A673 (cell line): ENCODE measurements at regions not wholly inside any gene's neighbourhood (a gene's known extent, or its start where the extent isn't known, plus 50 kb on each side); places are given as distances from the start of the nearest gene placed in this dataset.

Experiments used
- BruUV-seq: library from RNA; stranded (reverse); fragments of 400-500 nt; replicated peaks from 2 replicates; lab custom pipeline; 2021; lab: Mats Ljungman, UMichigan
- CTCF ChIA-PET: fragments of 300-600 bp; sonication (Branson Sonifier 250); formaldehyde crosslinking; loops from one replicate; lab custom pipeline; 2022; ENCODE audit warnings: antibody characterized with exemption; lab: Charles Lee
- POLR2A ChIA-PET: fragments of 300-600 bp; sonication (Branson Sonifier 250); formaldehyde crosslinking; loops from one replicate; lab custom pipeline; 2022; ENCODE audit warnings: antibody characterized with exemption; ENCODE audit not compliant: low non-redundant PET; lab: Charles Lee
- DNase-seq: peaks from one replicate; pipeline ENCODE4 v3.0.0-alpha.2; 2015; ENCODE audit warnings: low spot score
- H3K27ac ChIP-seq: fragments of 200-600 bp; sonication (generic); 2 replicates; pipeline ENCODE4 v1.5.1; 2016; ENCODE audit warnings: mixed run types, low read depth, mild to moderate bottlenecking, mixed read lengths, antibody characterized with exemption, low read length; ENCODE audit not compliant: poor library complexity, severe bottlenecking
- H3K27me3 ChIP-seq: fragments of 200-600 bp; sonication (generic); replicated peaks from 2 replicates; pipeline ENCODE4 v1.6.1; 2017; ENCODE audit warnings: mixed run types, low read depth, mild to moderate bottlenecking, mixed read lengths, antibody characterized with exemption, low read length; ENCODE audit not compliant: insufficient read depth, poor library complexity
- H3K36me3 ChIP-seq: fragments of 200-600 bp; sonication (generic); 2 replicates; pipeline ENCODE4 v1.6.1; 2016; ENCODE audit warnings: mixed run types, mild to moderate bottlenecking, mixed read lengths, antibody characterized with exemption, low read length; ENCODE audit not compliant: insufficient read depth, poor library complexity, severe bottlenecking
- H3K4me1 ChIP-seq: fragments of 200-600 bp; sonication (generic); 2 replicates; pipeline ENCODE4 v1.6.1; 2017; ENCODE audit warnings: mixed run types, mild to moderate bottlenecking, mixed read lengths, antibody characterized with exemption, low read length; ENCODE audit not compliant: insufficient read depth, poor library complexity, severe bottlenecking
- H3K4me3 ChIP-seq: fragments of 200-600 bp; sonication (generic); 2 replicates; pipeline ENCODE4 v1.5.1; 2016; ENCODE audit warnings: low read depth, mixed run types, mild to moderate bottlenecking, mixed read lengths, low read length; ENCODE audit not compliant: poor library complexity, severe bottlenecking
- H3K9me3 ChIP-seq: fragments of 200-600 bp; sonication (generic); 2 replicates; pipeline ENCODE4 v1.6.1; 2016; ENCODE audit warnings: mixed run types, low read depth, mild to moderate bottlenecking, mixed read lengths, antibody characterized with exemption, low read length; ENCODE audit not compliant: poor library complexity, severe bottlenecking
- EZH2 ChIP-seq: fragments of 200-600 bp; sonication (generic); IDR thresholded peaks from 2 replicates; pipeline ENCODE4 v1.6.1; 2017; ENCODE audit warnings: borderline replicate concordance, low read depth, mild to moderate bottlenecking, mixed read lengths, antibody characterized with exemption, low read length; ENCODE audit not compliant: poor library complexity, severe bottlenecking
- intact Hi-C: fragments of 100-400 bp; cut with micrococcal nuclease; formaldehyde crosslinking; loops from one replicate; pipeline ENCODE4 v1.10.0; 2022; ENCODE audit not compliant: unreplicated experiment
- TF ChIP-seq, protein P1 (sequence below): fragments of 300-800, 200-600 bp; sonication (generic); conservative IDR thresholded peaks from 2 replicates; pipeline ENCODE4 v1.5.1; 2017; ENCODE audit warnings: low read depth, mild to moderate bottlenecking, antibody characterized with exemption, low read length, moderate library complexity, mixed read lengths

DNA sequence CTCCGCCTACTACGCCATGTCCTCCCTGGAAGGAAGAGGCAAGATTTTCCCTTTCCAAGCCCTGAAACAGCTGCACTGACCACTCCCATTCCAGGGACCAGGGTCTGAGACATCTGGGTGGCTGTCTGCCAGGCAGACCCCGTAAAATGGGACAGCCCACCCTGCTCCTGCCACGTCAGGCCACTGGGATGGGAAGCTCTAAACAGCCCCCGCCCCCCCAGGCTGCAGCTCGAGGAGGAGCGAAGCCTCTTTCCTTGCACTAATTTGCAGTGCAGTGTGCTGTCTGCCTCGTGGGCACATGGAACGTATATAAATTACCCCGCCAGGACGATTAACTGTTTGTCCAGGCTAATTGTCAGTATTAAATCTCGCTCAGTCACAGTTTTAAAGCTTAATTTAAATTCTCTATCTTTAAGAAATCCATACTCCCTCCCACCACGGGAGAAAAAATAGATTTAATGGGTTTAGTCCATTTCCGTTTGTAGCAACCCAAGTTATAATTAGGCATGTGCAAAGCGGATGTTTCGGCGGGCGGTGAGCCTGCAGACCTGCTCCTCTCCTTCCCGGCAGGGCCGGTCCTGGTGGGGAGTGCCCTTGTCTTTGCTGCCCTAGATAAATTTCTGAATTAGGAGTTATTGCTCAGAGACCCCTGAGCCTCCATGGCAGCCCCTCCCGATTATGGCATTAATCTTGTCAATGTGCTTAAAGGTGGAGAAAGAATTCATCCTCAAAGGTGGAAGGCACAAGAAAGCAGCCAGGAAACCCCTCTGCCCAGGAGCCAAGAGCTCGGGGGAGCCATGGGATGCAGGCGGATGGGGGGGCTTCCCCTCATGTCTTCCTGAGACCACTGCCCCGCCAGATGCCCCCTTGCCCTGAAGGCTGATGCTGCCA lies 268.0 kb upstream of the TNRC6C start:
- H3K36me3 ChIP-seq, result no peaks in the 10 kb centered on the region
- peak; percentile 79 for DNase-seq
- intact Hi-C loops, result no loop called here
- ChIA-PET POLR2A (interaction anchor here (0.5 kb wide), 1 partner anchor 942 kb away, joined by 6 read pairs; no protein-coding TSS in a partner anchor), CTCF (no interaction called here)
- H3K27ac ChIP-seq, result no peak overlapping the region
- BruUV-seq, result no TSS peak
- peaks cover 16% of the 10 kb centered on the region for H3K4me1 ChIP-seq
- TF ChIP-seq EZH2, result no peak
- TF ChIP-seq, protein P1, sequence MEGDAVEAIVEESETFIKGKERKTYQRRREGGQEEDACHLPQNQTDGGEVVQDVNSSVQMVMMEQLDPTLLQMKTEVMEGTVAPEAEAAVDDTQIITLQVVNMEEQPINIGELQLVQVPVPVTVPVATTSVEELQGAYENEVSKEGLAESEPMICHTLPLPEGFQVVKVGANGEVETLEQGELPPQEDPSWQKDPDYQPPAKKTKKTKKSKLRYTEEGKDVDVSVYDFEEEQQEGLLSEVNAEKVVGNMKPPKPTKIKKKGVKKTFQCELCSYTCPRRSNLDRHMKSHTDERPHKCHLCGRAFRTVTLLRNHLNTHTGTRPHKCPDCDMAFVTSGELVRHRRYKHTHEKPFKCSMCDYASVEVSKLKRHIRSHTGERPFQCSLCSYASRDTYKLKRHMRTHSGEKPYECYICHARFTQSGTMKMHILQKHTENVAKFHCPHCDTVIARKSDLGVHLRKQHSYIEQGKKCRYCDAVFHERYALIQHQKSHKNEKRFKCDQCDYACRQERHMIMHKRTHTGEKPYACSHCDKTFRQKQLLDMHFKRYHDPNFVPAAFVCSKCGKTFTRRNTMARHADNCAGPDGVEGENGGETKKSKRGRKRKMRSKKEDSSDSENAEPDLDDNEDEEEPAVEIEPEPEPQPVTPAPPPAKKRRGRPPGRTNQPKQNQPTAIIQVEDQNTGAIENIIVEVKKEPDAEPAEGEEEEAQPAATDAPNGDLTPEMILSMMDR, result no peak
- H3K4me3 ChIP-seq, result no peak overlapping the region
- no peaks in the 10 kb centered on the region for H3K9me3 ChIP-seq
- H3K27me3 ChIP-seq, result no peaks in the 10 kb centered on the region

DNA sequence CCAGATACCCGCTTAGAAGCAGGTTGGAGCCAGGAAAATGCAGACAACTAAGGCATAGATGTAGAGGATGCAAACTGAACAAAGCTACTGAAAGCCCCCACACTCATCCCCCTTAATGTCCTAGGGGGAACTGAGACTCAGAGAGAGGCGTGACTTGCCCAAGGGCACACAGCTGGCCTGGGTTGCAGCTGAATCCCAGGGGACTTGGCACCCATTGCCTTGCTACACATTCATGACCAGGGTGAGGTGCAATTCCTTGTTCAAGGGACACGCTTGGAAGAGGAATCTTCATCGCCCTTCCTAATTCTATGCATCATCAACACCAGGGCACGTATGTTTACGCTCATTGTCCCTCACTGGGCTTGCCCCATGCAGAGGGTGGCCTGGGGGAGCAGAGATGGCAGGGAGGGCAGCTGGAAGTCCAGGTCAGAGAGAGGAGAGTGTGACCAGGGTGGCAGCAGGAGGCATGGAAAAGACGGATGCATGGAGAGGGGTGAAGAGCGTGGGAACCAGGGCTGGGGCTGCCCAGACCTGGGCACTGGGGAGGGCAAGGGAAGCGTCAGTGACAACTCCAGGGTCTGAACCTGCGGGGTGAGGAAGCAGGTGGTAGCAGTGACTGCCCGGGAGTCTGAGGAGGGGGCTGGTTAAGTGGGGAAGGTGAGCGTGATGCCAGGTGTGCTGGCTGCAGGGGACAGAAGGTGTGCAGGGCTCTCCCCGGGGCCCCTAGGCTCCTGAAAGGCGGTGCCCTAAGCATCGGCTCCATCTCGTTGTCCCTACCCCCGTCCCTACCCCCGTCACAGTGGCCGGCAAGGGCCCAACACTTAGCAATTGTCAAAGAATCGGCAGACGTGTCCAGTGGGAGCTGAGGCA lies 267.1 kb upstream of the TNRC6C start:
- DNase-seq, result no peak
- ChIA-PET CTCF (no interaction called here), POLR2A (no interaction called here)
- BruUV-seq, result no TSS peak
- intact Hi-C loops, result no loop called here
- no peaks in the 10 kb centered on the region for H3K9me3 ChIP-seq
- H3K36me3 ChIP-seq, result no peaks in the 10 kb centered on the region
- peaks cover 16% of the 10 kb centered on the region for H3K4me1 ChIP-seq
- TF ChIP-seq EZH2, result no peak
- TF ChIP-seq, protein P1, result 0 out of 2 replicates have a peak, but pooled peaks have one; percentile 13
- H3K27ac ChIP-seq, result no peak overlapping the region
- peaks cover 9% of the 10 kb centered on the region for H3K27me3 ChIP-seq
- H3K4me3 ChIP-seq, result no peak overlapping the region

DNA sequence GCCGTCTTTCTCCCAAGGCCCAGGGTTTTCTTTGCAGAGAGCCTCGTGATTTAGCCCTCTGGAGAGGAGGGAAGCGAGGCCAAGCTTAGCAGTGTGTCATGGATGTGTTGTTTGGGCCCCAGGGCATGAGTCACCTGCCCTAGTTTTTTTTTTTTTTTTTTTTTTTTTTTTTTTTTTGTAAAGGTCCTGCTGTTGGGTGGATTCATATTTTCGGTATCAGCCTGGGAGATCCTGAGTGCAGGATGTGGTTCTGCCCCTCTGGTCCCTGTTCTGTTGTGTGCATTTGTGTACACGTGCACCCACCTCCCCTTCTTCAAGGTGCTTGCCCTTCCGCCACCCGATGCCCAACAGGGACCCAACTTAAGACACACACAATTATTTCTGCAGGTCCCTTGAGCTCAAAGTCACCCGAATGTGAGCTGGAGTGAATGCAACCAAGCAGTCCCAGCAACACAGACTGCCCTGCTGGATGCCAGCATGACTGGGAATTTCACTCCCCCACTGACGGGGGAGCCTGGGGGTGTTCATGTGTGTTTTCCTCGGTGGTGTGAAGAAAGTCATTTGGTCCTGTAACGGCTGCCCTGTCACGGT lies 265.8 kb upstream of the TNRC6C start:
- CTCF ChIA-PET, result interaction anchor here (0.7 kb wide), 1 partner anchor 442 kb away, joined by 7 read pairs; no protein-coding TSS in a partner anchor
- Histone ChIP-seq H3K27me3 (peaks cover 10% of the 10 kb centered on the region), H3K4me3 (no peak overlapping the region), H3K36me3 (no peaks in the 10 kb centered on the region), H3K9me3 (no peaks in the 10 kb centered on the region), H3K27ac (no peak overlapping the region), H3K4me1 (peaks cover 18% of the 10 kb centered on the region)
- no TSS peak for BruUV-seq
- intact Hi-C loops, result no loop called here
- no peak for DNase-seq
- no peak for TF ChIP-seq EZH2
- TF ChIP-seq, protein P1, result no peak
- POLR2A ChIA-PET, result no interaction called here
